ENCODE measurements at regions not wholly inside any gene's neighbourhood (a gene's known extent, or its start where the extent isn't known, plus 50 kb on each side); places are given as distances from the start of the nearest gene placed in this dataset.

GRCh38 chr2:133847591-133847990, 279.3 kb upstream of the NCKAP5 start:
- intact Hi-C loops (cut with micrococcal nuclease), result loop anchor here (10.0 kb wide), 3 partner anchors 413 to 1993 kb away; partner anchors contain the start of gene LYPD1
- Histone ChIP-seq H3K9me3 (ENCODE audit: control insufficient read depth, insufficient read depth, low read length) (no peaks in the 10 kb centered on the region), H3K9ac (ENCODE audit: low read depth, low read length) (no peak overlapping the region), H3K27ac (ENCODE audit: insufficient read depth, low read length) (no peak overlapping the region), H3K4ac (ENCODE audit: low read depth, low read length) (no peak overlapping the region), H4K20me1 (ENCODE audit: insufficient read depth, low read length) (no peaks in the 10 kb centered on the region), H3K4me3 (ENCODE audit: insufficient read depth, low read depth, low read length) (no peak overlapping the region), H2BK120ac (ENCODE audit: low read depth, low read length) (no peak overlapping the region), H2AK5ac (ENCODE audit: low read depth, low read length) (no peak overlapping the region), H2BK20ac (ENCODE audit: low read depth, low read length) (no peak overlapping the region), H3K18ac (ENCODE audit: low read depth, low read length) (no peak overlapping the region), H3K9me1 (ENCODE audit: insufficient read depth, low read length) (peaks cover 8% of the 10 kb centered on the region), H2BK15ac (ENCODE audit: low read depth, low read length) (no peak overlapping the region), H4K5ac (ENCODE audit: low read depth, low read length) (no peak overlapping the region), H3K56ac (ENCODE audit: extremely low read depth, insufficient read depth, low read length) (no peak overlapping the region), H2AK9ac (replicated peaks; ENCODE audit: low read depth, low read length, poor library complexity) (no peak overlapping the region), H3K27me3 (ENCODE audit: control insufficient read depth, insufficient read depth, low read length) (no peaks in the 10 kb centered on the region), H3K79me1 (ENCODE audit: low read depth in 1 of 2, low read length in 2 of 2) (peaks cover 0 to 15% of the 10 kb centered on the region in 2 experiments; a peak in 2 of 4 replicates), H3K23ac (ENCODE audit: low read depth, low read length) (no peak overlapping the region), H3K4me1 (ENCODE audit: control insufficient read depth, insufficient read depth, low read length) (peaks cover 9% of the 10 kb centered on the region), H4K8ac (ENCODE audit: low read depth in 2 of 2, low read length in 2 of 2) (no peak overlapping the region), H3K4me2 (ENCODE audit: low read depth, low read length) (no peak overlapping the region), H3K36me3 (ENCODE audit: control insufficient read depth, insufficient read depth, low read length) (no peaks in the 10 kb centered on the region), H2BK5ac (ENCODE audit: low read depth, low read length, poor library complexity, severe bottlenecking) (no peak overlapping the region), H2AFZ (replicated peaks; ENCODE audit: low read length, poor library complexity) (no peak overlapping the region), H3K14ac (replicated peaks; ENCODE audit: low read depth, low read length) (no peak overlapping the region), H4K91ac (ENCODE audit: insufficient read depth, low read depth, low read length) (no peak overlapping the region)
- BruUV-seq (replicated peaks), result no TSS peak
- dilution Hi-C loops (cut with HindIII; ENCODE audit: low sequenced_read_pairs, unreplicated experiment), result no loop called here
- WGBS, 2 experiments (ENCODE audit: extremely low coverage in 2 of 2, insufficient read length in 1 of 2), result 100% methylated on average over 1 of the region's 5 CpGs; no CpG with 5 or more reads in 1 of the 2 experiments
- CTCF ChIA-PET, result no interaction called here
- POLR2A ChIA-PET (ENCODE audit: unreplicated experiment), result no interaction called here
- DNase-seq (no peak), ATAC-seq (ENCODE audit: low read depth) (no peak)
- TF ChIP-seq RAD21 (IDR thresholded peaks at IDR 0.05; ENCODE audit: low read length), result no peak
- TF ChIP-seq CEBPB (IDR thresholded peaks at IDR 0.05; ENCODE audit: low read depth, low read length), result peak; percentile 22; the same call in 1 of the 2 replicates
- no peak for TF ChIP-seq MAZ (IDR thresholded peaks at IDR 0.05; ENCODE audit: borderline replicate concordance, low read depth, low read length)
- in situ Hi-C loops (cut with MboI; ENCODE audit: low sequenced_read_pairs), result loop anchor here (5.0 to 25.0 kb wide), 2 partner anchors 1185 to 1295 kb away; partner anchors contain the start of gene LYPD1
